H1 (cell line): ENCODE measurements at regions not wholly inside any gene's neighbourhood (a gene's known extent, or its start where the extent isn't known, plus 50 kb on each side); places are given as distances from the start of the nearest gene placed in this dataset. TPM values are rescaled to one million over a fixed set of nuclear protein-coding genes. Genes with fewer than 3 reads are reported as not detected.

ENCODE experiments used
- small RNA-seq: library from polyadenylated mRNA; stranded (forward); fragments of <200 nt; extraction: miRNeasy Mini kit (QIAGEN cat#:217004); gene quantifications from one replicate; pipeline ENCODE3, GENCODE V24; 2013; ENCODE audit not compliant: insufficient read depth

Small RNA genes in the stretch of these regions (small RNA-seq; reads per million reads assigned to genes)
- gene RF00019 (not detected), gene RN7SKP123 (not detected)
